ENCODE measurements at regions not wholly inside any gene's neighbourhood (a gene's known extent, or its start where the extent isn't known, plus 50 kb on each side); places are given as distances from the start of the nearest gene placed in this dataset.

DNA sequence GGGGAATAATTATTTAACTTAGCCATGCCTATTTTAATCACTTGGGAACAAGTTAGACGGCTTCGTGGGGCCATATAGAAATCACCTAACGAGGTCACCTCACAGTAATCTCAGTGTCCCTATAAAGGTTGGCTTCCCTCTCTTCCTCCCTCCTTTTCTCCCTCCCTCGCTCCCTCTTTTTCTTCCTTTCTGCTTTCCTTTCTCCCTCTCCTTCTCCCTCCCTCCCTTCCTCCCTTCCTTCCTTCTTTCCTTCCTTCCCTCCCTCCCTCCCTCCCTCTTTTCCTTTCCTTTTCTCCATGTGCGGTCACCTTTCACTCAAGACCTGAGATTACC is 206.1 kb upstream of the DPH6 start:
- TF ChIP-seq, protein P1, sequence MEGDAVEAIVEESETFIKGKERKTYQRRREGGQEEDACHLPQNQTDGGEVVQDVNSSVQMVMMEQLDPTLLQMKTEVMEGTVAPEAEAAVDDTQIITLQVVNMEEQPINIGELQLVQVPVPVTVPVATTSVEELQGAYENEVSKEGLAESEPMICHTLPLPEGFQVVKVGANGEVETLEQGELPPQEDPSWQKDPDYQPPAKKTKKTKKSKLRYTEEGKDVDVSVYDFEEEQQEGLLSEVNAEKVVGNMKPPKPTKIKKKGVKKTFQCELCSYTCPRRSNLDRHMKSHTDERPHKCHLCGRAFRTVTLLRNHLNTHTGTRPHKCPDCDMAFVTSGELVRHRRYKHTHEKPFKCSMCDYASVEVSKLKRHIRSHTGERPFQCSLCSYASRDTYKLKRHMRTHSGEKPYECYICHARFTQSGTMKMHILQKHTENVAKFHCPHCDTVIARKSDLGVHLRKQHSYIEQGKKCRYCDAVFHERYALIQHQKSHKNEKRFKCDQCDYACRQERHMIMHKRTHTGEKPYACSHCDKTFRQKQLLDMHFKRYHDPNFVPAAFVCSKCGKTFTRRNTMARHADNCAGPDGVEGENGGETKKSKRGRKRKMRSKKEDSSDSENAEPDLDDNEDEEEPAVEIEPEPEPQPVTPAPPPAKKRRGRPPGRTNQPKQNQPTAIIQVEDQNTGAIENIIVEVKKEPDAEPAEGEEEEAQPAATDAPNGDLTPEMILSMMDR (conservative IDR thresholded peaks at IDR 0.05) = no peak
- TF ChIP-seq ZFX (IDR thresholded peaks at IDR 0.05) = no peak

Data from C4-2B (cell line).